IMR-90 (cell line): ENCODE measurements at regions not wholly inside any gene's neighbourhood (a gene's known extent, or its start where the extent isn't known, plus 50 kb on each side); places are given as distances from the start of the nearest gene placed in this dataset.

ENCODE experiments used
- BHLHE40 ChIP-seq: fragments of 150-350 bp; IDR thresholded peaks from 2 replicates; pipeline ENCODE4 v1.6.1; 2016; ENCODE audit warnings: mild to moderate bottlenecking, low read depth, low read length
- CEBPB ChIP-seq: IDR thresholded peaks from 2 replicates; pipeline ENCODE4 v1.6.1; 2012; ENCODE audit warnings: low read depth, low read length, improper control_type of control experiment
- CHD1 ChIP-seq: IDR thresholded peaks from 2 replicates; pipeline ENCODE4 v1.6.1; 2012; ENCODE audit warnings: low read depth, low read length, improper control_type of control experiment
- CTCF ChIP-seq: conservative IDR thresholded peaks from 2 replicates; pipeline ENCODE4 v1.5.1; 2012; ENCODE audit warnings: mild to moderate bottlenecking, low read depth, low read length, improper control_type of control experiment
- ELK1 ChIP-seq: fragments of 150-350 bp; IDR thresholded peaks from 2 replicates; pipeline ENCODE4 v1.6.1; 2016; ENCODE audit warnings: low read depth, mild to moderate bottlenecking, low read length, moderate library complexity, borderline replicate concordance
- FOS ChIP-seq: fragments of 150-350 bp; IDR thresholded peaks from 2 replicates; pipeline ENCODE4 v1.6.1; 2016; ENCODE audit warnings: low read depth, low read length
- MAFK ChIP-seq: IDR thresholded peaks from 2 replicates; pipeline ENCODE4 v1.6.1; 2012; ENCODE audit warnings: low read depth, low read length, improper control_type of control experiment
- MAZ ChIP-seq: IDR thresholded peaks from 2 replicates; pipeline ENCODE4 v1.6.1; 2012; ENCODE audit warnings: low read depth, mild to moderate bottlenecking, low read length, improper control_type of control experiment, moderate library complexity, borderline replicate concordance
- MXI1 ChIP-seq: IDR thresholded peaks from 2 replicates; pipeline ENCODE4 v1.6.1; 2012; ENCODE audit warnings: low read depth, mild to moderate bottlenecking, low read length, moderate library complexity, borderline replicate concordance
- POLR2A ChIP-seq: IDR thresholded peaks from 2 replicates; pipeline ENCODE4 v1.6.1; 2012; ENCODE audit warnings: mild to moderate bottlenecking, low read depth, low read length
- RAD21 ChIP-seq: IDR thresholded peaks from 2 replicates; pipeline ENCODE4 v1.6.1; 2012; ENCODE audit warnings: low read length, improper control_type of control experiment
- RCOR1 ChIP-seq: IDR thresholded peaks from 2 replicates; pipeline ENCODE4 v1.6.1; 2012; ENCODE audit warnings: mild to moderate bottlenecking, low read length, improper control_type of control experiment; ENCODE audit not compliant: insufficient replicate concordance
- RFX5 ChIP-seq: IDR thresholded peaks from 2 replicates; pipeline ENCODE4 v1.8.0; 2012; ENCODE audit warnings: low read depth, mild to moderate bottlenecking, low read length, moderate library complexity
- USF2 ChIP-seq: fragments of 150-350 bp; IDR thresholded peaks from 2 replicates; pipeline ENCODE4 v1.6.1; 2017; ENCODE audit warnings: mild to moderate bottlenecking, antibody characterized with exemption, low read length, low read depth

GRCh38 chr3:13715961-13716360 lies 163.9 kb downstream of the WNT7A start:
- no peak for TF ChIP-seq CTCF
- no peak for TF ChIP-seq ELK1
- TF ChIP-seq POLR2A: no peak
- TF ChIP-seq USF2: no peak
- TF ChIP-seq CEBPB: no peak
- TF ChIP-seq BHLHE40: no peak
- TF ChIP-seq RAD21: no peak
- TF ChIP-seq MAFK: no peak
- no peak for TF ChIP-seq MXI1
- no peak for TF ChIP-seq MAZ
- TF ChIP-seq FOS: no peak
- no peak for TF ChIP-seq CHD1
- no peak for TF ChIP-seq RFX5
- TF ChIP-seq RCOR1: no peak
